LNCAP (cell line): ENCODE measurements at regions not wholly inside any gene's neighbourhood (a gene's known extent, or its start where the extent isn't known, plus 50 kb on each side); places are given as distances from the start of the nearest gene placed in this dataset.

ENCODE experiments used
- TF ChIP-seq, protein P1 (sequence below): fragments of 450-650 bp; IDR thresholded peaks from 2 replicates; pipeline ENCODE4 v1.5.1; 2017; ENCODE audit warnings: mild to moderate bottlenecking

DNA sequence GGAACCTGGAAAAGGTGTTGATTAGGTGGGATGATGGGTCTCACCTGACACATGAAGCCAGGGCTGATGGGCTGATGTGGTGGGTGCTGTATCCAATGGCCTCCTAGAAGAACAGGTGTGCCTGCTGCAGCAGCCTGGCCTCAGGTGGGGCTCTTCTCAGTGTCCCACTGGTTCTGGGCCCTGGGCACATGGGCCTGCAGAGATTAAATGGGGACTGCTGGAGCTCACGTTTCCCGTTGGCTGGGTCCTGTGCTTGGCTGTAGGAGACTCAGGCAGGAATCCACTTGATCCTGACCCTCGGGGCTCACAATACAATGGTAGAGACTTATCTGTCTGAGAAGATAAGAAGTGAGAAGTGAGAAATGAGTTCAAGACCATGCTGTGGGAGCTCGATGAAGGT is 170.9 kb downstream of the KCNS3 start:
- TF ChIP-seq, protein P1, sequence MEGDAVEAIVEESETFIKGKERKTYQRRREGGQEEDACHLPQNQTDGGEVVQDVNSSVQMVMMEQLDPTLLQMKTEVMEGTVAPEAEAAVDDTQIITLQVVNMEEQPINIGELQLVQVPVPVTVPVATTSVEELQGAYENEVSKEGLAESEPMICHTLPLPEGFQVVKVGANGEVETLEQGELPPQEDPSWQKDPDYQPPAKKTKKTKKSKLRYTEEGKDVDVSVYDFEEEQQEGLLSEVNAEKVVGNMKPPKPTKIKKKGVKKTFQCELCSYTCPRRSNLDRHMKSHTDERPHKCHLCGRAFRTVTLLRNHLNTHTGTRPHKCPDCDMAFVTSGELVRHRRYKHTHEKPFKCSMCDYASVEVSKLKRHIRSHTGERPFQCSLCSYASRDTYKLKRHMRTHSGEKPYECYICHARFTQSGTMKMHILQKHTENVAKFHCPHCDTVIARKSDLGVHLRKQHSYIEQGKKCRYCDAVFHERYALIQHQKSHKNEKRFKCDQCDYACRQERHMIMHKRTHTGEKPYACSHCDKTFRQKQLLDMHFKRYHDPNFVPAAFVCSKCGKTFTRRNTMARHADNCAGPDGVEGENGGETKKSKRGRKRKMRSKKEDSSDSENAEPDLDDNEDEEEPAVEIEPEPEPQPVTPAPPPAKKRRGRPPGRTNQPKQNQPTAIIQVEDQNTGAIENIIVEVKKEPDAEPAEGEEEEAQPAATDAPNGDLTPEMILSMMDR, result no peak

DNA sequence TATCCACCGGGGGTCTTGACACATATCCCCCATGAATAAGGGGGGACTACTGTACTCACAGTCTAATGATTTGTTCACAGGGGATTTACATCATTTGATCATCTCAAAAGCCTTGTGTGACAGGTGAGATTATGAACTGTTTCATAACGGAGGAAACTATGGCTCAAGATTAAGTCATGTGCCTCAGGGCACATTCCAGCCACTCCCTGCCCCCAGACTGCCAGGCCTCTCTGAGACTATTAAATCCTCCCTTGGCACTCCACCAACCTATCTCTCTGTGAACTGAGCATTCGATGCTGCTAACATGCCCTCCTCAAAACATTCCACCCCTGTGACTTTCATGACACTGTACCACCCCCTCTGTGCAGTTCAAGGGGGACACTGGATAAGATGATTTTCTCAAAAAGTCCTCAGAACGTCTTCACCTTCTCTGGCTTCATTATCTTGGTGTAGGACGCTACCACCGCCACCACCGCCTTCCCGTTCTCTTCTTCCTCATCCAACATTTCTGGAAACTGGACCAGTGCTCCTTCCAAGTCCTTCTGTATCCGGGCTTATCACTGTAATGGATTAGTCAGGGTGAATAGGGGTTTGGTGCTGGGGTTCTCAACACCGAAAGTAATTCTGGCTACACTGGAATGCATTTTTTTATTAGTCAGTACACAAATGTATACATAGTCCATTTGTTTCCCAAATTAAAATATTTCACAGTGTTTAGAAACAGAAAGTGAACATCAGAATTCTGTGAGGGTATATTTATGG is 169.6 kb downstream of the KCNS3 start:
- TF ChIP-seq, protein P1, result no peak

DNA sequence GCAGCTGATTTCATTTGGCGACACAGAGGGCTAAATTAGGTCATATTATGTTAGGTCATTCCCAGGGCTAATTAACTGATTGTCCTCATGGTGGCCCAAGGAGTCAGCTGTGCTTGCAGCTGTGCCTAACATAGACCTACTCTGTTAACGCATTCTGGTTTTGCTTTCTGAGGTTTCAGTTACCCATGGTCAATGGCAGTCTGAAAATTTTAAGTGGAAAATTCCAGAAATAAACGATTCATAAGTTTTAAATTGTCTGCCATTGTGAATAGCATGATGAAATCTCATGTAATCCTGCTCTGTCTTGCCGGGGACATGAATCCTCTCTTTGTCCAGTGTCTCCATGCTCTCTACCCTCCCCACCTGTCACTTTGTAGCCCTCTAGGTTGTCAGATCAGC is 168.7 kb downstream of the KCNS3 start:
- TF ChIP-seq, protein P1, result no peak

DNA sequence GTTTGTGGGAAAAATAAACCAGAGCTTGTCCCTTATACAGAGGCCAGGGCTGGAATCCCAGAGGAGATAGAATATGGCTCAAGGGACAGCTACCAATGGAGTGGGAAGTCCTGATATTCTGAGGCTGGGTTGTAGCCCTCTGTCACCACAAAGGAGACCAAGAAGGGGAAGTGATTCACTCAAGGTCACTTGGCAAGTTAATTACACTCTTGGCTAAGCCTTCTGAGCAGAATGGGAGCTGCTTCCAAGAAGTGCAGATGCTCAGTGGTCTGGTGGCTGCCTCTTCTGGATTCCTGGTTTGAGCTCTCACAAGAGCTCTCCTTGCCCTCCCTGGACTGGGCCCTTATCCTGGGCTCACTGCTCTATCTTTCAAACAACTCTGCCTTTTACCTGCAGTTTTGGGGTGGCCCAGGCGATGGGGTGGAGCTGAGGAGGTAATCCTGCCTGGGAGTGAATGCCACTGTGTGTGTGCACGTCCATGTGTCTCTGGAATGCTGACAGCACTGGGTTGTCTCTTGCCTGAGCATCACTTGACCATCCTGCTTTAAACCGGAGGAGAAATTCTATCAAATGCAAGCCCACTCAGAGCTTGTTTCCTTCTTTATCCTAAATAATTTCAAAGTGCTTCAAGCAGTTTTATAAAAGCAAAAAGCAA is 168.2 kb downstream of the KCNS3 start:
- TF ChIP-seq, protein P1, result no peak

DNA sequence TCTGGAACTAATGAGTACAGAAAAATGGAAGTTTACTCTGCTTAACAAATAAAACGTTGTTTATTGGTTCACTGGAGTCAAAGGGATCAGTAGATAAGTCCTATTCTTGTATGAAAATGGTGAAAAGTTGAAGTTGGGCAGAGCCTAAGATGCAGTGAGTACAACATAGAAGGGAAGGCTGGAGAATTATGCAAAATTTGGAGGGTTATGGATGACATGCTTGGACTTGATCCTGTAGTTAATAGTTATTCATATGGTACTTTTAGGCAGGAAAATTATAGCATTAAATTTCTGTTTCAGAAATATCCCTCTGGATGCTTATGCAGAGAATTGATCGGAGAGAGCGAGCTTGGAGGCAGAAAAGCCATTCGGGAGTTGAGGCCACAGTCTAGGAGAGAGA is 167.6 kb downstream of the KCNS3 start:
- TF ChIP-seq, protein P1, result no peak

DNA sequence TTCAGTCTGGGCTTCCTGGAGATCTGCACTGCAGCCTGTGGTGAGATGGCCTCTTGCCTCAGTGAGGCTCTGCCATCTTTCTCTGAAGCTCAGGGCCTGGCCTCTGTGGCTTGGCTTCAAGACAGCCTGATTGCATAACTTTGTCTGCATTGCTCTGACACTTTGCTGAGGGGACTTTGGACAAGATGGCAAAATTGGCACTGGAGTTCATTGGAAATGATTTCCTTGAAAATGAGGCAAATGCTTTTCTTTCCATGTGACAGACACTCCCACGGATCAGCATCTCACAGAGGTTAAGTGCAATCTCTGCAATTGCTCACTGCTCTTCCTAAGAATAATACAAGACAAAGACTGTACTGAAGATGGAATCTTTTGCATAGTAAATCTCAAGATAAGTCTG is 166.8 kb downstream of the KCNS3 start:
- TF ChIP-seq, protein P1, result no peak

DNA sequence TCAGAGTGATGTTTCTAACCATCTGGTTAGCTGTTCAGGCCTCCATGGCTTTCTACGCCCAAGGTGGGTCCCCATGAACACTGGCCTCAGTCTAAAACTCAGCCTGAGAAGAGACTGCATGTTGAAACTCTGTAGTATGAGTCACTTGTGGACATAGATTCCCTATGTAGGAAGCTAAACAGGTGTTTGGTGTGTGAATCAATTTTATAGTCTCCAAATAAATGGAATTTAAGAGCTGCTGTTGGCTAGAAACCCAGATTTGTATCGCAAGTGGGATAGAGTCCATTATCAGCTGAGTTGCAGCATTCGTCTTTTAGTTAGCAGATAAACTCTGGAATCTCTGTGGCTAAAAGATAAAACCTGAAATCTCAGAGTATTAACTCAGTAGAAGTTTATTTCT is 131.4 kb downstream of the KCNS3 start:
- TF ChIP-seq, protein P1, result no peak
